ENCODE measurements at regions not wholly inside any gene's neighbourhood (a gene's known extent, or its start where the extent isn't known, plus 50 kb on each side); places are given as distances from the start of the nearest gene placed in this dataset.

- no peak for TF ChIP-seq CTCF (IDR thresholded peaks at IDR 0.05)
- no peak for TF ChIP-seq POLR2A (IDR thresholded peaks at IDR 0.05)
Observed at GRCh38 chr2:6747433-6747832, 118.3 kb downstream of the CMPK2 start.

Data from esophagus squamous epithelium (tissue), 4 donors.